ENCODE measurements at regions not wholly inside any gene's neighbourhood (a gene's known extent, or its start where the extent isn't known, plus 50 kb on each side); places are given as distances from the start of the nearest gene placed in this dataset.

- DNase-seq (ENCODE audit: low read depth), result peak; percentile 30
- H3K4me3 ChIP-seq (ENCODE audit: low read length), result no peak overlapping the region
- no peak for TF ChIP-seq CTCF (conservative IDR thresholded peaks at IDR 0.05; ENCODE audit: low read length)
Measured at GRCh38 chr5:53256746-53257145, 147.2 kb upstream of the MOCS2 start.

- peak; percentile 34 for DNase-seq (ENCODE audit: low read depth)
- TF ChIP-seq CTCF (conservative IDR thresholded peaks at IDR 0.05; ENCODE audit: low read length), result no peak
- H3K4me3 ChIP-seq (ENCODE audit: low read length), result no peak overlapping the region
Measured at GRCh38 chr5:53257806-53258373, 148.3 kb upstream of the MOCS2 start.

DNA sequence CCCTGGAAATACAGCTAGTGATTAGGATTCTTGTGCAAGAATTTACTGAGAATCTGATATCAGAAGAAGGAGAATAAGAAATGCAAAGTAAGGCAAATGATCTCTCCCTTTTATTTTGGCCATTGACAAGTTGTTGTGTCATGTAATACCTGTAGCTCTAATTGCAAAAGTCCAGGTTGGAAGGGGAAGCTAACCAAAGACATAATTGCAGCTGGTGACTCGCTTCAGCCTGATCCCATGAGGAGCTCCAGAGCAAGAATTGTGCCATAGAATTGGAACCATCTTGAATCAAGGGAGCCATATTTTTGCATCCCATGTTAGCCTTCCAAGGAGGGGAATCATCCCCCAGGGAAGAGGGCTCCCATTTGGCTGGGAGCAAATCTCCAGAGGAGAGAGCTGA lies 149.6 kb upstream of the MOCS2 start:
- DNase-seq (ENCODE audit: low read depth), result no peak
- TF ChIP-seq CTCF (conservative IDR thresholded peaks at IDR 0.05; ENCODE audit: low read length), result no peak
- H3K4me3 ChIP-seq (ENCODE audit: low read length), result no peak overlapping the region

DNA sequence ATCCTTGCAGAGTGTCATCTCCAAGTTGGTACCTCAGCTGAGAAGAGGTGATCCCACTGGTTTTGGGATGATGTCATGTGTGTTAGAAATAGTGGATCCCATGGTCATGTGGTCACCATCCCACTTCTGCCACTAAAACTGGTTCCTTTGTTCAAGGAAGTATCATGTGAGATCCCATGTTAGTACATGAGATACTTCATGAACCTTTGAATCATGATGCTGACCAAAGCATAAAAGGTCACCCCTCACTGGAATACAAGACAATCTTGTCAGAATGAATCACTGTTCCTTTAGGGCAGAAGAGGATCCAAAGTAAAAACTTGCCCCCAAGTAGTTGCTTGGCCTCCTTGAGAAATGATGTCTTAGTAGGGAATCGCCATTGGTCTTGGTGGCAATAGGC lies 150.9 kb upstream of the MOCS2 start:
- TF ChIP-seq CTCF (conservative IDR thresholded peaks at IDR 0.05; ENCODE audit: low read length), result no peak
- no peak overlapping the region for H3K4me3 ChIP-seq (ENCODE audit: low read length)
- DNase-seq (ENCODE audit: low read depth), result no peak

DNA sequence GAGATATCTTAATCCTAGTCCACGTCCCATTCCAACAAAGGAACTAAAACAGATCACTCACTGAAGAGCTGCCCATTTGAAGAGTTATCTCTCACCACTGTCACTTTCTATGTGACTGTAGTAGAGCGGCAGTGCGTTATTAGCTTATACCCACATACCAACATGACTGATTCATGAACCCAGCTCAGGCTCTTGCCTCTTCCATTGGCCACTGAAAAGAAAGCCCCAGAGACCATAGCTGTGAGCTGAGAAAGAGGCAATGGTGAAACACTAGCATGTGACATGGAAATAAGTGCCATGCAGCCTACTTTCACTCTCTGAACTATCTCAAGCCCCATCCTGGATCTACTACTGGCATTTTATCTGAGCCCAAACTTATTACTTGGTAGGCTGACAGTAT lies 151.7 kb upstream of the MOCS2 start:
- no peak for DNase-seq (ENCODE audit: low read depth)

DNA sequence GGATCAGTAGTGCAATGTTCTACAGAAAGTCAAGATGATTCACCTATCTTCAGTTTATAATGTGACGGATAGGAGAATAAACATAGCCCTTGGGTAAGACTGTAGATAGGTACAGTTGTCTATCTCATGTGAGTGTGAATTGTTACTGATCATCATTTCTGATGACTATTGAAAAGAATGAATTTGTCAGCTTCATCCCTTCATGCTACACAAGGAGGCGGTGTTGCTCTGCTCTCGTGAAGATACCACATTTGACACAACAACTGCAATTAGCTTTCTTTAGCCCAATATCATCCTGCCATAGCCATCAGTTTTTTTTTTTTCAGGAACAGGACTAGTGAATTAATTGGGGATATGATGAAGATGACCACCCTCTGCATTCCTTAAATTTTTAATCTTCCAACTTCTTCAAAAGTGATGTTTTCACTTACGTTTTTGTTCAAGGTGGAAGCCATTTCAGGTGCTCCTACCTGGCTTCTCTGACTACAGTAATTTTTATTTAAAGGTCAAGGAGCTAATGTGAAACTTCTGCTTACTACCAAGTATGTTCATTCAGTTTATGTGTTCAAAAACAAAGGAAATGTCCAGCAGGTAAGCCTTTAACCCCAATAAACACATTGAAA lies 152.9 kb upstream of the MOCS2 start:
- TF ChIP-seq CTCF (conservative IDR thresholded peaks at IDR 0.05; ENCODE audit: low read length), result peak; percentile 74
- DNase-seq (ENCODE audit: low read depth), result peak; percentile 64
- H3K4me3 ChIP-seq (ENCODE audit: low read length), result no peak overlapping the region

More for the DNA sequence above, 151.7 kb upstream of the MOCS2 start:
- no peak overlapping the region for H3K4me3 ChIP-seq (ENCODE audit: low read length)
- no peak for TF ChIP-seq CTCF (conservative IDR thresholded peaks at IDR 0.05; ENCODE audit: low read length)

DNA sequence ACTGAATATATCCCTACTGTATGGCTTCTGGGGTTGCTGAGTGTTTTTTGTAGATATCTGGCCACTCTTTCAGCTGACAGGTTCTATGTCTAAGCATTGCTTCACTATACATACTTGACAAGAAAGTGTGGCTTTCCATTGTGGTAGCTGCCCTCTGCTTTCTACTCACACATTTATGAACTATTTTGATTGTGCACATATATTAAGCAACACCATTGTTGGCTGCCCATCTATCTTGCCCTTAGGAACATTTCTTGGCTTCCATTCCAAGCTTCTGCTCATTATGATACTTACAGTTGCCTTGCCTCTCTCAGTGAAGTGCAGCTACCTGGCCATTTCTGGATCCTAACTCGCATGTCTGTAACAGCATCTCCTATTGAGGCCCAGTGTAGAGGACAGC lies 153.6 kb upstream of the MOCS2 start:
- H3K4me3 ChIP-seq (ENCODE audit: low read length), result no peak overlapping the region
- DNase-seq (ENCODE audit: low read depth), result peak; percentile 39
- TF ChIP-seq CTCF (conservative IDR thresholded peaks at IDR 0.05; ENCODE audit: low read length), result no peak

Measured in AG10803 (cell line).